OCI-LY7 (cell line): ENCODE measurements at regions not wholly inside any gene's neighbourhood (a gene's known extent, or its start where the extent isn't known, plus 50 kb on each side); places are given as distances from the start of the nearest gene placed in this dataset.

Source experiments
- CTCF ChIP-seq: fragments of 200-600 bp; sonication (generic); conservative IDR thresholded peaks from 2 replicates; pipeline ENCODE4 v1.5.1; 2014; ENCODE audit warnings: mild to moderate bottlenecking, antibody characterized with exemption, low read length, moderate library complexity, mixed read lengths
- EZH2phosphoT487 ChIP-seq: fragments of 200-600 bp; sonication (generic); IDR thresholded peaks from 2 replicates; pipeline ENCODE4 v1.6.1; 2018; ENCODE audit warnings: low read depth, borderline replicate concordance, mild to moderate bottlenecking, mixed run types, antibody characterized with exemption, low read length, moderate library complexity, mixed read lengths

- TF ChIP-seq CTCF = peak; percentile 89
- no peak for TF ChIP-seq EZH2phosphoT487
These were observed 608.4 kb downstream of the EPHA7 start for GRCh38 chr6:92810913-92811312.
